WTC11 (cell line): ENCODE measurements at regions not wholly inside any gene's neighbourhood (a gene's known extent, or its start where the extent isn't known, plus 50 kb on each side); places are given as distances from the start of the nearest gene placed in this dataset.

ENCODE experiments used
- CTCF ChIP-seq: fragments of 200-600 bp; IDR thresholded peaks from 2 replicates; pipeline ENCODE4 v1.8.0; 2022; ENCODE audit warnings: antibody characterized with exemption
- ERG ChIP-seq: fragments of 250-450 bp; sonication (Bioruptor Pico); IDR thresholded peaks from 2 replicates; pipeline ENCODE4 v1.8.0; 2021; ENCODE audit warnings: mild to moderate bottlenecking
- JUN ChIP-seq: sonication (generic); formaldehyde crosslinking; IDR thresholded peaks from 2 replicates; pipeline ENCODE4 v1.8.0; 2023; ENCODE audit warnings: mild to moderate bottlenecking, missing genetic modification reagents
- OVOL2 ChIP-seq: fragments of 250-450 bp; sonication (Bioruptor Pico); IDR thresholded peaks from 2 replicates; pipeline ENCODE4 v1.9.0; 2021; ENCODE audit warnings: mild to moderate bottlenecking, borderline replicate concordance
- TF ChIP-seq, protein P1 (sequence below): sonication (generic); formaldehyde crosslinking; IDR thresholded peaks from 2 replicates; pipeline ENCODE4 v1.8.0; 2023; ENCODE audit warnings: mild to moderate bottlenecking, missing genetic modification reagents
- TF ChIP-seq, protein P2 (sequence below): sonication (generic); formaldehyde crosslinking; IDR thresholded peaks from 2 replicates; pipeline ENCODE4 v1.8.0; 2022; ENCODE audit warnings: mild to moderate bottlenecking, missing genetic modification reagents

- TF ChIP-seq, protein P1, sequence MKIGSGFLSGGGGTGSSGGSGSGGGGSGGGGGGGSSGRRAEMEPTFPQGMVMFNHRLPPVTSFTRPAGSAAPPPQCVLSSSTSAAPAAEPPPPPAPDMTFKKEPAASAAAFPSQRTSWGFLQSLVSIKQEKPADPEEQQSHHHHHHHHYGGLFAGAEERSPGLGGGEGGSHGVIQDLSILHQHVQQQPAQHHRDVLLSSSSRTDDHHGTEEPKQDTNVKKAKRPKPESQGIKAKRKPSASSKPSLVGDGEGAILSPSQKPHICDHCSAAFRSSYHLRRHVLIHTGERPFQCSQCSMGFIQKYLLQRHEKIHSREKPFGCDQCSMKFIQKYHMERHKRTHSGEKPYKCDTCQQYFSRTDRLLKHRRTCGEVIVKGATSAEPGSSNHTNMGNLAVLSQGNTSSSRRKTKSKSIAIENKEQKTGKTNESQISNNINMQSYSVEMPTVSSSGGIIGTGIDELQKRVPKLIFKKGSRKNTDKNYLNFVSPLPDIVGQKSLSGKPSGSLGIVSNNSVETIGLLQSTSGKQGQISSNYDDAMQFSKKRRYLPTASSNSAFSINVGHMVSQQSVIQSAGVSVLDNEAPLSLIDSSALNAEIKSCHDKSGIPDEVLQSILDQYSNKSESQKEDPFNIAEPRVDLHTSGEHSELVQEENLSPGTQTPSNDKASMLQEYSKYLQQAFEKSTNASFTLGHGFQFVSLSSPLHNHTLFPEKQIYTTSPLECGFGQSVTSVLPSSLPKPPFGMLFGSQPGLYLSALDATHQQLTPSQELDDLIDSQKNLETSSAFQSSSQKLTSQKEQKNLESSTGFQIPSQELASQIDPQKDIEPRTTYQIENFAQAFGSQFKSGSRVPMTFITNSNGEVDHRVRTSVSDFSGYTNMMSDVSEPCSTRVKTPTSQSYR (CRISPR knock-in tag): no peak
- TF ChIP-seq CTCF (no peak), OVOL2 (CRISPR knock-in tag) (no peak), JUN (CRISPR knock-in tag) (no peak), ERG (CRISPR knock-in tag) (no peak)
- TF ChIP-seq, protein P2, sequence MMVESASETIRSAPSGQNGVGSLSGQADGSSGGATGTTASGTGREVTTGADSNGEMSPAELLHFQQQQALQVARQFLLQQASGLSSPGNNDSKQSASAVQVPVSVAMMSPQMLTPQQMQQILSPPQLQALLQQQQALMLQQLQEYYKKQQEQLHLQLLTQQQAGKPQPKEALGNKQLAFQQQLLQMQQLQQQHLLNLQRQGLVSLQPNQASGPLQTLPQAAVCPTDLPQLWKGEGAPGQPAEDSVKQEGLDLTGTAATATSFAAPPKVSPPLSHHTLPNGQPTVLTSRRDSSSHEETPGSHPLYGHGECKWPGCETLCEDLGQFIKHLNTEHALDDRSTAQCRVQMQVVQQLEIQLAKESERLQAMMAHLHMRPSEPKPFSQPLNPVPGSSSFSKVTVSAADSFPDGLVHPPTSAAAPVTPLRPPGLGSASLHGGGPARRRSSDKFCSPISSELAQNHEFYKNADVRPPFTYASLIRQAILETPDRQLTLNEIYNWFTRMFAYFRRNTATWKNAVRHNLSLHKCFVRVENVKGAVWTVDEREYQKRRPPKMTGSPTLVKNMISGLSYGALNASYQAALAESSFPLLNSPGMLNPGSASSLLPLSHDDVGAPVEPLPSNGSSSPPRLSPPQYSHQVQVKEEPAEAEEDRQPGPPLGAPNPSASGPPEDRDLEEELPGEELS (CRISPR knock-in tag): no peak
Measured at GRCh38 chr12:59055204-59055860, 135.0 kb upstream of the LRIG3 start.
